ENCODE measurements at regions not wholly inside any gene's neighbourhood (a gene's known extent, or its start where the extent isn't known, plus 50 kb on each side); places are given as distances from the start of the nearest gene placed in this dataset.

DNA sequence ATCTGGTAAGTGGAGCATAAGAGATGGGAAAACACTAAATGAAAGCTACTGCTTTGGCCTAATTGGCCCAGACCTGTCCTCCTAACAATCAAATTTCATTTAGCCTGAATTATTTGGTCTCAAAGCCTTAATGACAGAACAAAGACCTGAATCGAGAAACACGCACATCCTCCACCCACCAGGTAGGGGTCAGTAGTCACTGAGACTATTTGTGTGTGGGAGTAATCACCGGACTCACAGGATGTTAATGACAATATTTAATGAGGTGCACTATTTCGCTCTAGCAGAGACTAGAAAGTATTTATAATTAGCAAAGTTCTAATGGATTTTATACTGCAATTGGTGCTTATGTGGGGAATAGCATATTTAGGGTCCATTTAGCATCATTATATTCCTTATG, 68.1 kb downstream of the RBM43 start:
- TF ChIP-seq CREB1 (IDR thresholded peaks at IDR 0.05; ENCODE audit: low read depth) (no peak), RAD21 (IDR thresholded peaks at IDR 0.05; ENCODE audit: low read depth) (no peak)
